ENCODE measurements at regions not wholly inside any gene's neighbourhood (a gene's known extent, or its start where the extent isn't known, plus 50 kb on each side); places are given as distances from the start of the nearest gene placed in this dataset.
"Not testable (repeated sequence)": the region's sequence is repeated elsewhere in the genome, so short reads cannot be mapped to it uniquely, and the experiment has no call there.

- not testable (repeated sequence) for TF ChIP-seq CTCF, POLR2A, POLR2AphosphoS5 (IDR thresholded peaks at IDR 0.05)
Observed at GRCh38 chr7:113494797-113495566, 376.6 kb upstream of the SMIM30 start.
